Middle frontal gyrus (tissue), 1 donor: ENCODE measurements at regions not wholly inside any gene's neighbourhood (a gene's known extent, or its start where the extent isn't known, plus 50 kb on each side); places are given as distances from the start of the nearest gene placed in this dataset.
"Not testable (repeated sequence)": the region's sequence is repeated elsewhere in the genome, so short reads cannot be mapped to it uniquely, and the experiment has no call there.

Experiments
- DNase-seq: peaks from one replicate; pipeline ENCODE4 v3.0.0-alpha.2; 2015; ENCODE audit warnings: low spot score; ENCODE audit errors: extremely low spot score

GRCh38 chr9:33623658-33624586 lies 99.9 kb downstream of the ANKRD18B start:
- DNase-seq = peak; percentile 75

GRCh38 chr9:33628318-33628717 lies 104.3 kb downstream of the ANKRD18B start:
- not testable (repeated sequence) for DNase-seq

GRCh38 chr9:33628865-33629410 lies 104.9 kb downstream of the ANKRD18B start:
- DNase-seq = no peak

- DNase-seq = no peak
These were observed 109.6 kb downstream of the ANKRD18B start for GRCh38 chr9:33633636-33634035.

- no peak for DNase-seq
These were observed 113.8 kb downstream of the ANKRD18B start for GRCh38 chr9:33637881-33638280.

- no peak for DNase-seq
These were observed 114.4 kb downstream of the ANKRD18B start for GRCh38 chr9:33638391-33638915.

GRCh38 chr9:33645706-33646105 lies 121.7 kb downstream of the ANKRD18B start:
- DNase-seq = no peak

- DNase-seq = no peak
These were observed 125.4 kb downstream of the ANKRD18B start for GRCh38 chr9:33649463-33649862.

- DNase-seq = no peak
These were observed 127.1 kb downstream of the ANKRD18B start for GRCh38 chr9:33651125-33651524.

- DNase-seq = no peak
These were observed 135.4 kb upstream of the PRSS3 start for GRCh38 chr9:33659921-33660320.

GRCh38 chr9:33660772-33661171 lies 134.6 kb upstream of the PRSS3 start:
- no peak for DNase-seq

- DNase-seq = no peak
These were observed 134.2 kb upstream of the PRSS3 start for GRCh38 chr9:33661176-33661575.

GRCh38 chr9:33662871-33663270 lies 132.5 kb upstream of the PRSS3 start:
- no peak for DNase-seq

GRCh38 chr9:33676194-33676745 lies 119.1 kb upstream of the PRSS3 start:
- DNase-seq = not testable (repeated sequence)

GRCh38 chr9:33676746-33677505 lies 118.4 kb upstream of the PRSS3 start:
- DNase-seq = peak; percentile 11

- DNase-seq = no peak
These were observed 117.9 kb upstream of the PRSS3 start for GRCh38 chr9:33677506-33677809.

- no peak for DNase-seq
These were observed 117.4 kb upstream of the PRSS3 start for GRCh38 chr9:33677961-33678360.

GRCh38 chr9:33682551-33682950 lies 112.8 kb upstream of the PRSS3 start:
- DNase-seq = no peak

GRCh38 chr9:33684831-33685230 lies 110.5 kb upstream of the PRSS3 start:
- no peak for DNase-seq

GRCh38 chr9:33686942-33687341 lies 108.4 kb upstream of the PRSS3 start:
- DNase-seq = no peak

GRCh38 chr9:33687779-33688178 lies 107.6 kb upstream of the PRSS3 start:
- no peak for DNase-seq
